ENCODE measurements at regions not wholly inside any gene's neighbourhood (a gene's known extent, or its start where the extent isn't known, plus 50 kb on each side); places are given as distances from the start of the nearest gene placed in this dataset.

- Histone ChIP-seq H3K4me3 (ENCODE audit: low read depth in 1 of 2, low read length in 2 of 2) (no peak overlapping the region), H3K36me3 (ENCODE audit: control insufficient read depth in 1 of 2, insufficient read depth in 2 of 2, low read length in 2 of 2) (no peaks in the 10 kb centered on the region), H3K27me3 (ENCODE audit: low read depth, low read length) (no peaks in the 10 kb centered on the region), H3K4me1 (ENCODE audit: control insufficient read depth in 1 of 2, insufficient read depth in 2 of 2, low read length in 2 of 2) (no peaks in the 10 kb centered on the region), H3K27ac (ENCODE audit: low read length) (no peak overlapping the region), H3K9me3 (ENCODE audit: control insufficient read depth in 1 of 2, low read length in 2 of 2) (no peaks in the 10 kb centered on the region)
Observed at GRCh38 chr6:165794179-165794601, 131.1 kb upstream of the PDE10A start.

- Histone ChIP-seq H3K4me3 (ENCODE audit: low read depth in 1 of 2, low read length in 2 of 2) (no peak overlapping the region), H3K36me3 (ENCODE audit: control insufficient read depth in 1 of 2, insufficient read depth in 2 of 2, low read length in 2 of 2) (no peaks in the 10 kb centered on the region), H3K27ac (ENCODE audit: low read length) (no peak overlapping the region), H3K27me3 (ENCODE audit: low read depth, low read length) (no peaks in the 10 kb centered on the region), H3K4me1 (ENCODE audit: control insufficient read depth in 1 of 2, insufficient read depth in 2 of 2, low read length in 2 of 2) (no peaks in the 10 kb centered on the region), H3K9me3 (ENCODE audit: control insufficient read depth in 1 of 2, low read length in 2 of 2) (no peaks in the 10 kb centered on the region)
Observed at GRCh38 chr6:165793287-165793825, 130.3 kb upstream of the PDE10A start.

- Histone ChIP-seq H3K27ac (ENCODE audit: low read length) (no peak overlapping the region), H3K4me3 (ENCODE audit: low read depth in 1 of 2, low read length in 2 of 2) (no peak overlapping the region), H3K36me3 (ENCODE audit: control insufficient read depth in 1 of 2, insufficient read depth in 2 of 2, low read length in 2 of 2) (no peaks in the 10 kb centered on the region), H3K27me3 (ENCODE audit: low read depth, low read length) (no peaks in the 10 kb centered on the region), H3K9me3 (ENCODE audit: control insufficient read depth in 1 of 2, low read length in 2 of 2) (no peaks in the 10 kb centered on the region), H3K4me1 (ENCODE audit: control insufficient read depth in 1 of 2, insufficient read depth in 2 of 2, low read length in 2 of 2) (no peaks in the 10 kb centered on the region)
Observed at GRCh38 chr6:165791876-165792437, 128.9 kb upstream of the PDE10A start.

GRCh38 chr6:165791306-165791705 lies 128.3 kb upstream of the PDE10A start:
- Histone ChIP-seq H3K4me3 (ENCODE audit: low read depth in 1 of 2, low read length in 2 of 2) (no peak overlapping the region), H3K36me3 (ENCODE audit: control insufficient read depth in 1 of 2, insufficient read depth in 2 of 2, low read length in 2 of 2) (no peaks in the 10 kb centered on the region), H3K27ac (ENCODE audit: low read length) (no peak overlapping the region), H3K9me3 (ENCODE audit: control insufficient read depth in 1 of 2, low read length in 2 of 2) (no peaks in the 10 kb centered on the region), H3K27me3 (ENCODE audit: low read depth, low read length) (no peaks in the 10 kb centered on the region), H3K4me1 (ENCODE audit: control insufficient read depth in 1 of 2, insufficient read depth in 2 of 2, low read length in 2 of 2) (no peaks in the 10 kb centered on the region)

- H3K4me3 ChIP-seq (ENCODE audit: low read depth in 1 of 2, low read length in 2 of 2), result no peak overlapping the region
- no peaks in the 10 kb centered on the region for H3K9me3 ChIP-seq (ENCODE audit: control insufficient read depth in 1 of 2, low read length in 2 of 2)
- H3K27ac ChIP-seq (ENCODE audit: low read length), result no peak overlapping the region
- H3K4me1 ChIP-seq (ENCODE audit: control insufficient read depth in 1 of 2, insufficient read depth in 2 of 2, low read length in 2 of 2), result no peaks in the 10 kb centered on the region
- H3K36me3 ChIP-seq (ENCODE audit: control insufficient read depth in 1 of 2, insufficient read depth in 2 of 2, low read length in 2 of 2), result no peaks in the 10 kb centered on the region
- H3K27me3 ChIP-seq (ENCODE audit: low read depth, low read length), result no peaks in the 10 kb centered on the region
Observed at GRCh38 chr6:165782812-165783211, 119.8 kb upstream of the PDE10A start.

- H3K4me1 ChIP-seq (ENCODE audit: control insufficient read depth in 1 of 2, insufficient read depth in 2 of 2, low read length in 2 of 2), result no peaks in the 10 kb centered on the region
- no peak overlapping the region for H3K4me3 ChIP-seq (ENCODE audit: low read depth in 1 of 2, low read length in 2 of 2)
- no peaks in the 10 kb centered on the region for H3K27me3 ChIP-seq (ENCODE audit: low read depth, low read length)
- no peaks in the 10 kb centered on the region for H3K36me3 ChIP-seq (ENCODE audit: control insufficient read depth in 1 of 2, insufficient read depth in 2 of 2, low read length in 2 of 2)
- H3K9me3 ChIP-seq (ENCODE audit: control insufficient read depth in 1 of 2, low read length in 2 of 2), result no peaks in the 10 kb centered on the region
- H3K27ac ChIP-seq (ENCODE audit: low read length), result no peak overlapping the region
Observed at GRCh38 chr6:165782134-165782533, 119.1 kb upstream of the PDE10A start.

- H3K27me3 ChIP-seq (ENCODE audit: low read depth, low read length), result no peaks in the 10 kb centered on the region
Observed at GRCh38 chr6:165777680-165778079, 114.6 kb upstream of the PDE10A start.

GRCh38 chr6:165776691-165777090 lies 113.7 kb upstream of the PDE10A start:
- Histone ChIP-seq H3K27me3 (ENCODE audit: low read depth, low read length) (no peaks in the 10 kb centered on the region), H3K4me3 (ENCODE audit: low read depth in 1 of 2, low read length in 2 of 2) (no peak overlapping the region), H3K9me3 (ENCODE audit: control insufficient read depth in 1 of 2, low read length in 2 of 2) (no peaks in the 10 kb centered on the region), H3K27ac (ENCODE audit: low read length) (no peak overlapping the region), H3K4me1 (ENCODE audit: control insufficient read depth in 1 of 2, insufficient read depth in 2 of 2, low read length in 2 of 2) (no peaks in the 10 kb centered on the region), H3K36me3 (ENCODE audit: control insufficient read depth in 1 of 2, insufficient read depth in 2 of 2, low read length in 2 of 2) (no peaks in the 10 kb centered on the region)

More at GRCh38 chr6:165777680-165778079, 114.6 kb upstream of the PDE10A start:
- Histone ChIP-seq H3K4me3 (ENCODE audit: low read depth in 1 of 2, low read length in 2 of 2) (no peak overlapping the region), H3K27ac (ENCODE audit: low read length) (no peak overlapping the region), H3K4me1 (ENCODE audit: control insufficient read depth in 1 of 2, insufficient read depth in 2 of 2, low read length in 2 of 2) (no peaks in the 10 kb centered on the region), H3K9me3 (ENCODE audit: control insufficient read depth in 1 of 2, low read length in 2 of 2) (no peaks in the 10 kb centered on the region), H3K36me3 (ENCODE audit: control insufficient read depth in 1 of 2, insufficient read depth in 2 of 2, low read length in 2 of 2) (no peaks in the 10 kb centered on the region)

GRCh38 chr6:165775721-165776120 lies 112.7 kb upstream of the PDE10A start:
- Histone ChIP-seq H3K4me3 (ENCODE audit: low read depth in 1 of 2, low read length in 2 of 2) (no peak overlapping the region), H3K27me3 (ENCODE audit: low read depth, low read length) (no peaks in the 10 kb centered on the region), H3K4me1 (ENCODE audit: control insufficient read depth in 1 of 2, insufficient read depth in 2 of 2, low read length in 2 of 2) (no peaks in the 10 kb centered on the region), H3K36me3 (ENCODE audit: control insufficient read depth in 1 of 2, insufficient read depth in 2 of 2, low read length in 2 of 2) (no peaks in the 10 kb centered on the region), H3K9me3 (ENCODE audit: control insufficient read depth in 1 of 2, low read length in 2 of 2) (no peaks in the 10 kb centered on the region), H3K27ac (ENCODE audit: low read length) (no peak overlapping the region)

GRCh38 chr6:165774903-165775601 lies 112.0 kb upstream of the PDE10A start:
- Histone ChIP-seq H3K36me3 (ENCODE audit: control insufficient read depth in 1 of 2, insufficient read depth in 2 of 2, low read length in 2 of 2) (no peaks in the 10 kb centered on the region), H3K27me3 (ENCODE audit: low read depth, low read length) (no peaks in the 10 kb centered on the region), H3K4me3 (ENCODE audit: low read depth in 1 of 2, low read length in 2 of 2) (no peak overlapping the region), H3K9me3 (ENCODE audit: control insufficient read depth in 1 of 2, low read length in 2 of 2) (no peaks in the 10 kb centered on the region), H3K27ac (ENCODE audit: low read length) (no peak overlapping the region), H3K4me1 (ENCODE audit: control insufficient read depth in 1 of 2, insufficient read depth in 2 of 2, low read length in 2 of 2) (no peaks in the 10 kb centered on the region)

- H3K27ac ChIP-seq (ENCODE audit: low read length), result no peak overlapping the region
- H3K4me3 ChIP-seq (ENCODE audit: low read depth in 1 of 2, low read length in 2 of 2), result no peak overlapping the region
Observed at GRCh38 chr6:165770397-165771082, 107.5 kb upstream of the PDE10A start.

More at GRCh38 chr6:165770397-165771082, 107.5 kb upstream of the PDE10A start:
- H3K36me3 ChIP-seq (ENCODE audit: control insufficient read depth in 1 of 2, insufficient read depth in 2 of 2, low read length in 2 of 2), result no peaks in the 10 kb centered on the region
- H3K9me3 ChIP-seq (ENCODE audit: control insufficient read depth in 1 of 2, low read length in 2 of 2), result no peaks in the 10 kb centered on the region
- no peaks in the 10 kb centered on the region for H3K4me1 ChIP-seq (ENCODE audit: control insufficient read depth in 1 of 2, insufficient read depth in 2 of 2, low read length in 2 of 2)
- no peaks in the 10 kb centered on the region for H3K27me3 ChIP-seq (ENCODE audit: low read depth, low read length)

Data from muscle layer of duodenum (tissue), 2 donors.